ENCODE measurements at regions not wholly inside any gene's neighbourhood (a gene's known extent, or its start where the extent isn't known, plus 50 kb on each side); places are given as distances from the start of the nearest gene placed in this dataset.

GRCh38 chr6:14996892-14997291, 249.0 kb upstream of the JARID2 start:
- no peak overlapping the region for H3K27ac ChIP-seq (ENCODE audit: low read length)
- no peaks in the 10 kb centered on the region for H3K9me3 Mint-ChIP-seq
- no peak for ATAC-seq
- H3K4me1 ChIP-seq (ENCODE audit: control insufficient read depth, insufficient read depth, low read length): no peaks in the 10 kb centered on the region
- H3K4me1 Mint-ChIP-seq: no peaks in the 10 kb centered on the region
- H3K4me3 Mint-ChIP-seq: no peak overlapping the region
- no peaks in the 10 kb centered on the region for H3K27me3 Mint-ChIP-seq (ENCODE audit: low read depth in 2 of 2)
- no peak overlapping the region for H3K4me3 ChIP-seq (ENCODE audit: low read length)
- 65% methylated on average over 4 of the region's 4 CpGs for WGBS (ENCODE audit: insufficient coverage)
- TF ChIP-seq CTCF (IDR thresholded peaks at IDR 0.05): no peak
- H3K36me3 ChIP-seq (ENCODE audit: control insufficient read depth, insufficient read depth, low read length): no peaks in the 10 kb centered on the region
- no peaks in the 10 kb centered on the region for H3K36me3 Mint-ChIP-seq
- DNase-seq: no peak
- intact Hi-C loops (cut with micrococcal nuclease): no loop called here
- no peak overlapping the region for H3K27ac Mint-ChIP-seq
- H3K9me3 ChIP-seq (ENCODE audit: control insufficient read depth, insufficient read depth, low read length): no peaks in the 10 kb centered on the region
- no peaks in the 10 kb centered on the region for H3K27me3 ChIP-seq (ENCODE audit: control insufficient read depth, insufficient read depth, low read length)

GRCh38 chr6:14997507-14997906, 248.4 kb upstream of the JARID2 start:
- intact Hi-C loops (cut with micrococcal nuclease): no loop called here
- no peaks in the 10 kb centered on the region for H3K9me3 Mint-ChIP-seq
- no peak overlapping the region for H3K4me3 Mint-ChIP-seq
- no peaks in the 10 kb centered on the region for H3K4me1 Mint-ChIP-seq
- no peak overlapping the region for H3K27ac ChIP-seq (ENCODE audit: low read length)
- H3K36me3 ChIP-seq (ENCODE audit: control insufficient read depth, insufficient read depth, low read length): no peaks in the 10 kb centered on the region
- DNase-seq: no peak
- H3K36me3 Mint-ChIP-seq: no peaks in the 10 kb centered on the region
- no peaks in the 10 kb centered on the region for H3K27me3 ChIP-seq (ENCODE audit: control insufficient read depth, insufficient read depth, low read length)
- 95% methylated on average over 1 of the region's 1 CpG for WGBS (ENCODE audit: insufficient coverage)
- H3K4me3 ChIP-seq (ENCODE audit: low read length): no peak overlapping the region
- H3K27me3 Mint-ChIP-seq (ENCODE audit: low read depth in 2 of 2): no peaks in the 10 kb centered on the region
- TF ChIP-seq CTCF (IDR thresholded peaks at IDR 0.05): no peak
- no peak for ATAC-seq
- H3K9me3 ChIP-seq (ENCODE audit: control insufficient read depth, insufficient read depth, low read length): no peaks in the 10 kb centered on the region
- no peaks in the 10 kb centered on the region for H3K4me1 ChIP-seq (ENCODE audit: control insufficient read depth, insufficient read depth, low read length)
- H3K27ac Mint-ChIP-seq: no peak overlapping the region

GRCh38 chr6:14999106-14999505, 246.8 kb upstream of the JARID2 start:
- intact Hi-C loops (cut with micrococcal nuclease): no loop called here
- Histone ChIP-seq H3K36me3 (ENCODE audit: control insufficient read depth, insufficient read depth, low read length) (no peaks in the 10 kb centered on the region), H3K4me3 (ENCODE audit: low read length) (no peak overlapping the region), H3K4me1 (ENCODE audit: control insufficient read depth, insufficient read depth, low read length) (no peaks in the 10 kb centered on the region), H3K27me3 (ENCODE audit: control insufficient read depth, insufficient read depth, low read length) (no peaks in the 10 kb centered on the region), H3K9me3 (ENCODE audit: control insufficient read depth, insufficient read depth, low read length) (no peaks in the 10 kb centered on the region), H3K27ac (ENCODE audit: low read length) (no peak overlapping the region)
- H3K4me1 Mint-ChIP-seq: no peaks in the 10 kb centered on the region
- no peak overlapping the region for H3K27ac Mint-ChIP-seq
- H3K36me3 Mint-ChIP-seq: no peaks in the 10 kb centered on the region
- H3K9me3 Mint-ChIP-seq: no peaks in the 10 kb centered on the region
- H3K27me3 Mint-ChIP-seq (ENCODE audit: low read depth in 2 of 2): no peaks in the 10 kb centered on the region
- TF ChIP-seq CTCF (IDR thresholded peaks at IDR 0.05): no peak
- no peak for DNase-seq
- WGBS (ENCODE audit: insufficient coverage): 93% methylated on average over 5 of the region's 5 CpGs
- no peak for ATAC-seq
- no peak overlapping the region for H3K4me3 Mint-ChIP-seq

GRCh38 chr6:15001326-15001910, 244.5 kb upstream of the JARID2 start:
- H3K4me3 Mint-ChIP-seq: no peak overlapping the region
- ATAC-seq (no peak), DNase-seq (no peak)
- H3K9me3 ChIP-seq (ENCODE audit: control insufficient read depth, insufficient read depth, low read length): no peaks in the 10 kb centered on the region
- no peaks in the 10 kb centered on the region for H3K4me1 Mint-ChIP-seq
- H3K36me3 Mint-ChIP-seq: no peaks in the 10 kb centered on the region
- 96% methylated on average over 5 of the region's 5 CpGs for WGBS (ENCODE audit: insufficient coverage)
- intact Hi-C loops (cut with micrococcal nuclease): no loop called here
- no peaks in the 10 kb centered on the region for H3K9me3 Mint-ChIP-seq
- no peaks in the 10 kb centered on the region for H3K27me3 Mint-ChIP-seq (ENCODE audit: low read depth in 2 of 2)
- no peak overlapping the region for H3K27ac Mint-ChIP-seq
- TF ChIP-seq CTCF (IDR thresholded peaks at IDR 0.05): no peak
- no peaks in the 10 kb centered on the region for H3K4me1 ChIP-seq (ENCODE audit: control insufficient read depth, insufficient read depth, low read length)
- H3K36me3 ChIP-seq (ENCODE audit: control insufficient read depth, insufficient read depth, low read length): no peaks in the 10 kb centered on the region
- H3K27me3 ChIP-seq (ENCODE audit: control insufficient read depth, insufficient read depth, low read length): no peaks in the 10 kb centered on the region
- no peak overlapping the region for H3K4me3 ChIP-seq (ENCODE audit: low read length)
- no peak overlapping the region for H3K27ac ChIP-seq (ENCODE audit: low read length)
